ENCODE measurements at regions not wholly inside any gene's neighbourhood (a gene's known extent, or its start where the extent isn't known, plus 50 kb on each side); places are given as distances from the start of the nearest gene placed in this dataset.

DNA sequence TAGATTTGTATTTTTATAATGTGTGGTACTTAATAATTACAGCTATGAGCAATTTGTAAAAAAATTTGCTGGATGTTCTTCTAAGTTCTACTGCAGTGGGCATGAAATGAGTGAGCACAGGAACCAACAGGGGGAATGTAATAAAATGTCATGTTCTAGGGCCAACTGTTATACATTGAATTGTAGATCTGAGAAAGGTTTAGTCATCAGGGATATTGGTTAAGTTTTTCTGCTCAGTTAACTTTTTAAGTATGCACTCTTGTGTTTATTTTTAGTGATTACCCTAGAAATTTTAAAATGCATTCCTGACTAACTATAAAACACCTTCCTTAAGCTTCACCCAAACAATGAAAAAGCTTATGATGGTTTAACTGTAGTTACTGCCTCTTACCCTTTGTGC lies 101.8 kb downstream of the CAND1 start:
- no peak for DNase-seq

DNA sequence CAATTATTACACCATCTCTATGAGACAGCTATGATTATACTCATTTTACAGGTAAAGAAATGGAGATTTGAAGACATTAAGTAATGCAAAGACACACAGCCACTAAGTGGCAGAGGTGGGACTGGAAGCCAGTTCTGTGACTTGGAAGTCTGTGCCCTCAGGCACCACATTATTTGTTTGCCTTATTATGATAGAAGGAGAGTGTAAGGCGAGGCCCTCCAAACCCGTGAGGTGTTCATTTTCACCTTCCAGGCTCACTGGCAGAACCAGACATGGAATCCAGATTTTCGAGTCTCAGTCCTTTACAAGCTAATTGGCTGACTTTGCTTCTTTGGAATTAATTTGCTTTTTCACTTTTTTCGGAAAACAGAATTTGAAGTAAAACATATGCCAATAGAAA lies 107.9 kb downstream of the CAND1 start:
- no peak for DNase-seq

DNA sequence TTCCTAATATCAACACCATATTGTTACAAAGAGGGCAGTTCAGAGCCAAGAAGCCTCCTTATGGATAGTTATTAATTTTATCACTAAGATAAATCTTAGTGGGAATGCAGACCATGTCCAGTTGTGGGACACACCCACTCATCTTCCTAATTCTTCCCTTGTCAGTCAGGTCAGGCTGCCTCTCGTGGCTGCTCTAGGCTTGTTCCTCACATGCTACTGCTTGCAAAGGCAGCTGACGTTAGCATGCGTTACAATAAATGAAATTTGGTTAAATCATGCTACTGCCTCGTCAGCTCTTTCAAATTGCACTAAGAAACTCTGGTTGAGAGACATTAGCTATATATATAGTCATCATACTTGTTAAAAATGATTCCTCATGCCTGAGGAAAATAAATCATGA lies 108.4 kb downstream of the CAND1 start:
- DNase-seq = no peak

- DNase-seq = no peak
Observed at GRCh38 chr12:67382241-67382871, 113.2 kb downstream of the CAND1 start.

- no peak for DNase-seq
Observed at GRCh38 chr12:67386869-67387565, 117.9 kb downstream of the CAND1 start.

DNA sequence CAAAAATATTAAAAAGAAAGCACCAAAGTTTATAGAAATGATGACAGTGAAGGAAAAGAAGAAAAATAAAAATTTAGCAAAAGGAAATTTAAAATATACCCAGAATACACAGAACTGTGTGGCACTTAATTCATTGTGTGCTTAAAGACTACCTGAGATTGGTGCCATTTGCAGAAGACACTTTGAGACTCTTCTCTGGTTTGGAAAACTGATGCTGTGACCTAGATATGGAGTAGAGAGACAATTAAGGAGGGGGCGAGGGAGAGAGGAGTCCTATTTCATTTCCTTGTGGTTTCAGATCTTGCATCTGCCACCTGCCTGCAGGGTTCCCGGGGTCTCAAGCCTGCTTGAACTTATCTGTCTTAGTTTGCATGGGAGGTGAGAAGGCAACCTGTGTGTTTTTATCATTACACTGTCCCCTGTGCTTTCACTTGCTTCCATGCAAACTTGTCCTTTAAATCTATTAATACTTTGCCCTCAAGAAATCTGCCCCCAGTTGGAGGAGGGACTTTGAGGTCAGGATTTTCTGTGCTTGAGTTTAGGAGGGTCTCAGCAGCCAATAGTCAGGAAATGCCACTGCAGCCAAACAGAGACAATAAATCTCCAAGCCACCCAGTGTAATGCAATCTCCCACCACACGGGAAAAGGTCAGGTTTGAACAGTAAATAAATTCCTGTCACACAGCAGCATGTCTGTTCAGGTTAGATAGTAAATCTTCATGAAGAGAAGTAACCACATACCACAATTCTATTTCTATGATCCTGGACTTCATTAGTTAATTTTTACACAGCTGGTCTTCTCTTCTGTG lies 119.4 kb downstream of the CAND1 start:
- DNase-seq = no peak

GRCh38 chr12:67390273-67390672 lies 121.1 kb downstream of the CAND1 start:
- no peak for DNase-seq

DNA sequence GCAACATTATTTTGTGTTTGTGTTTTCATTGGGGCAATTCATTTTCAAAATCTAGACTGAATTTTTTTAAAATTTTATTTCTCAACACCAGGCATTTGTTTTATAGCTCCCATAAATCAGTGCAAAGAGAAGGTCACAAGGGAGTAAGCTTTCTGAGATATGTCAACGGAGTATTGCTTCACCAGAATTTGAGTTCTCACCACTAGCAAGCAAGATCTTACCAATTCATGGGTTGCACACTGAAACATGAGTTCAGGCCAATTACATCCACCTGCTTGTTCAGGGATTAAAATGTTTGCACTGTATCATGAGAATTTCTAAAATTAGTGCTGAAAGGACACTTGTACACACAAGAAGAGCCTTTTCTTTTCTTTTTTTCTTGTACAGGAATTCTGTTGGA lies 121.9 kb downstream of the CAND1 start:
- no peak for DNase-seq

GRCh38 chr12:67391656-67392055 lies 122.5 kb downstream of the CAND1 start:
- no peak for DNase-seq

- no peak for DNase-seq
Observed at GRCh38 chr12:67394550-67394949, 125.4 kb downstream of the CAND1 start.

DNA sequence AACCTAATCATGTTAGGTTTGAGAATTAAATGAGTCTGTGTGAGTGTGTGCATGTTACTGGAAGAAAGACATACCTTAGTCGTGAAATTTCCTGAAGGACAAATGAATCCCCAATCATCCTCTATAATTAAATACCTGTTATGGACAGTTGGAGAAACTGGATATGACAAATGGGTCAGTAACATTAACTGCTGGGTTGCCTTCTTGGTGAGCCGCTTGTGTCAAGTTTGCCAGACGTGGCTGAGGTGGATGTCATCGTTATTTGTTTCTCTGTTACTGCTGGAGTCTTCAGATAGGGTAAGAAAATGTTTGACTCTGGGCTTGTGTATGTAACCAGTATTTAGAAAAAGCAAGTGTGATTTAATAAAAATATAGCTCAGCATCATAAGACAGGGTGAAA lies 131.6 kb downstream of the CAND1 start:
- DNase-seq = no peak

- DNase-seq = no peak
Observed at GRCh38 chr12:67410246-67410645, 141.1 kb downstream of the CAND1 start.

DNA sequence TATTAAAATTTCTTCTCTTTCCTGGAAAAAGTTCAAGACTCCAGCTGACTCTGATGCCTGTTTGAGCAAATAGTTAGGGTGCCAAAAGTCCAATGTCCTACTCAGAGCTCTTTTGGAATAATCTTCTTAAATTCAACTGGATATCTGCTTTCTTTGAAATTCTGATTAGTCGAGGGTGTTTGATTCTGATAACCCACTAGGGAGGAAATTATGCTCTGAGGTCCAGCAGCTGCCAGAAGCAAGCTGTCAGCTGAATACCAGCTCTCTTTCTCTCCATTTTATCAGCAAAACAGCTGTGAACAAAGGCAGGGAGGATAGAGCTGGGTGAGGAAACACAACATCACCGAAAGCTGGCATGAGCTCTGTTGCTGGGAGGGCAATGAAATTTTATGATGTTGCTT lies 141.5 kb downstream of the CAND1 start:
- no peak for DNase-seq

- no peak for DNase-seq
Observed at GRCh38 chr12:67411562-67411961, 142.4 kb downstream of the CAND1 start.

DNA sequence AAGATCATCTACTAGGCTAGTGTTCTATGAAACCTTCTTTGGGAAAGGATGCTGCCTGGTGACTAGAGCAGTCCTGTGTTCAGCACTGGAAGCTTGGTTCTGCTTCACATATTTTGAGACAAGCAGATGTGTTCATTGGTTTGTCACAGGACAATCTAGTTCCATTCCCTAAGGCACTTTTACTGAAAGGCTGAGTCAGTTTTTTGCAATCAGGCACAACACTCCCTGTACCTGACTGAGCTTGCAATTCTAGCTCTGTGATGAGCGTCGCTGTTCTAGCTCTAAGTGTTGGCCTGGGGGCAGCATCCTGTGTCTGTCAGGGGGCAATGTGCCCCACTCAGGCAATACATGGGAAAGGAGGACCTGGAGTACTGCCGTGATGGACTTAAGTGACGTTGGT lies 144.4 kb downstream of the CAND1 start:
- DNase-seq = no peak

DNA sequence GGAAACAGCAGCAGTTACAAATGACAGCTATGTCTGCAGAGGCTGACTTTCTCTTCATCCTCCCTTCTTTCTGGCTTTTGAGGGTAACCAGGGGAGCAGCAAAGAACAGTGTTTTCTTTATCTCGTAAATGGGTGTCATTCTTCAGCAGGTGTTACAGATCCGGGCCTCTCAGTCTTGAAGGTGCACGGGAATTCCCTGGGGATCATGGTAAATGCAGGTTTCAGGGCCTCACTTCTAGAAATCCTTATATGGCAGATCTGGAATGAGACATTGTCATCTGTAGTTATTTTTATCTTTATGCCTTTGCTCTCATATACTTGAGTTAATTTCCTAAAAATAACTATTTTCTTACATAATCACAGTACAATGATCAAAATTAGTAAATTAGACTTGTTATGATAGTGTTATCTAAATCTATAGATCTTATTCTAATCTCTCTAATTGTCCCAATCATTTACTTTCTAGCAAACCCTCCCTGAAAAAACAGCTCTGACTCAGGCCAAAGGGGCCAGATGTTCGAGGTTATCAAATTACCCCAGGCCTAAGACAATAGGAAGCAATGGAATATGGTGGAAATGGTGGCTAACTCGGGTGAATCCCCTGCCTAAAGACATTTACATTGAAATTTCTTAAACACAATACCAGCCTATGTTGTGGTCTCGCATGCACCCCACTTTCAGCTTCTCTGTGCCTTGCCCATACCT lies 145.0 kb downstream of the CAND1 start:
- no peak for DNase-seq

DNA sequence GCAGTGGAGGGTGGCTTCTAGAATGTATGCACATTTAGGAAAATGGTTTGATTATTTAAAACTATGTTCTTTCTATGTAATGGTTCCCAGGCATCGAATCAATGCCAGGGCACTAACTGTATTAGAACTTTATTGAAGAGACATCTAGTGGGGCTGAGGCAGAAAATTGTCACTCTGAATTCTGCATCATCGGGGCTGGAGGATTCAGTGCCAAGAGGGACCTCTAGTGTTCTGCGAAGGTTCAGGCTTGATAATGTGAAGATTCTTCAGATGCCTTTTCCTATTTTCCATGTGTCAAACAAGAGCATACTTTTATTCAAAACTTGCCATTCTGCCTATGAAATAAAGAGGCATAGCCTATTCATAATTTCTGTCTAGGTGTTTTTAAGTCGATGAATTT lies 146.3 kb downstream of the CAND1 start:
- DNase-seq = no peak

DNA sequence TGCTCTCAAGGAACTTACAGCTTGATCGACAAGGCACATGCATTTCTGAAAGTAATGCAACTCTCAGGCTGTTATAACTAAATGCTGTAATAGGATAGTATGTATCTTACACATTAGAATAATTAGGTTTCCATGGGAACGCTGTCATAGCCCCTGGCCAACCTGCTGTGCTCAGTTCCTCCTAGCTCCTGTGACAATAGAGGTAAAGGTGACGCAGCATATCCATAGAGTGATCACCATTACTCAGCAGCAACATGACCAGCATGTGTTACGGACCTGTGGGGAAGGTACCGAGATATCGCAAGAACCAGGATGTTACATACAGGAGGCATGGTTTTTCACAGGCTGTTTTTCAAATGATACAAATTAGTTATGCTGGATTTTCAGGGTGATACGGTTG lies 150.7 kb downstream of the CAND1 start:
- no peak for DNase-seq

DNA sequence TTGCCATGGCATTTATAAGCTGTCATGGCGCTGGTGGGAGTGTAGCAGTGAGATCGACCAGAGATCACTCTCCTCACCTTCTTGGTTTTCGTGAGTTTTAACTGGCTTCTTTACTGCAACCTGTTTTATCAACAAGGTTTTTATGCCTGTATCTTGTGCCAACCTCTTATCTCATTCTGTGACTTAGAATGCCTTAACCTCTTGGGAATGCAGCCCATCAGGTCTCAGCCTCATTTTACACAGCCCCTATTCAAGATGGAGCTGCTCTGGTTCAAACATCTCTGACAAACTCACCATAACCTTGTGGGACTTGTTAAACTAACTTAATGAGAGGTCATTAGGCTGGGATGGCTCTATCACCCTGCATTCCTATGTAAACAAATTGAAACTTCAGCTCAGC lies 151.3 kb downstream of the CAND1 start:
- no peak for DNase-seq

DNA sequence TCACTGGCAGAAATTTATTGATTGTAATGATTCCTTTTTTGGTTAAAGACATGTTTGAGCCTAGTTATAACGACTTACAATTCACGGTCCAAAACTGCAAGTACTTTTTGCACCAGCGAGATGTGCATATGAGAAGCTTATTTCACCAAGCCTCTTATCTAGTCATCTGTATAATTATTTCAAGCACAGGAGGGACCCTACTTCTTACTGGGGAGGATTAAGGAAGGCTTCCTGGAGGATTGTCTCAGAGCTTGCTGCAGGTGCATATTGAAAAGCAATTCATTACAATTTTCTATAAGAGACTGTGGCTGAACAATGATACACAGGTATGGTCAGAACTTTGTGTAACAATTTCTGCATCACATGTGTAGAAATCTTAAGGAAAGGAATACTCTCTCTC lies 152.9 kb downstream of the CAND1 start:
- DNase-seq = no peak

- no peak for DNase-seq
Observed at GRCh38 chr12:67424784-67425183, 155.6 kb downstream of the CAND1 start.

DNA sequence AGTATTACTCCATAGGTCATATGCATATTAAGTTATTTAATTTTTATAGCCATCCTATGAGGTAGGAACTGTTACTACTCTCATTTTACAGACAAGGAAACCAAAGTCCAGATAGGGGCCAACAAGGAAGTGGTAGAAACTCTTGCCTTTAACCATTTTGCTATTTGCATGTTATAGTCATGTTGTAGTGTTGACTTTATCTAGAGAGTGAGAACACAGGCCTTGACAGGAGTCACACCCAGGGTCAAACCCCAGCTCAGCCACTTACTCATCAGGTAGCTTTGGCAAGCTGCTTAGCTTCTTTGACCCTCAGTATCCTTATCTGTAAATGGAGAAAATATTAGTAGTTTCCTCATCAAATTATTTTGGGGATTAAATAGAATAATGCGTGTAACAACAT lies 156.2 kb downstream of the CAND1 start:
- no peak for DNase-seq

DNA sequence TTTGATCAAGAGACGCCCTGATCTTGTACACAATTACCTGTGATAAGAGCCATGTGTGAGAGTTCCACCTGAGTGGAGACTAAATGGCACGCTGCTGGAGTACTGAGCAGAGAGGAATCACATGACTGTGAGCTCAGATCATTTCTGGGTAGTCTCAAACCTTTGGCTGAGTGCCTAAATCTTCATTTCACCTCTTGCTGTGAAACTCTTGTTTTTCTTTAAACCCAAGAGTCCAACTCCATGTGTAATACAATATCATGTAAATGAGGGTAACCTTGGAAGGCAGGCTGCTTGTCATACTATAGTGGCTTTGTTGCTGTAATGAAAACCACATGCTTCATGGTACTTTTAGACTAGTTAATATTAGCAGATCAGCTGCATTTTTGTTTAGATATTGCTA lies 156.9 kb downstream of the CAND1 start:
- DNase-seq = no peak

- no peak for DNase-seq
Observed at GRCh38 chr12:67427336-67427735, 158.2 kb downstream of the CAND1 start.
